SK-N-SH (cell line): ENCODE measurements at regions not wholly inside any gene's neighbourhood (a gene's known extent, or its start where the extent isn't known, plus 50 kb on each side); places are given as distances from the start of the nearest gene placed in this dataset.

Source experiments
- CTCF ChIA-PET: fragments of 300-600, 350-600 bp; formaldehyde crosslinking; extraction: SDS; loops from one replicate; lab custom pipeline; 2021; lab: Yijun Ruan, JAX
- POLR2A ChIA-PET: fragments of 350-600 bp; sonication (Branson Sonifier 250); formaldehyde crosslinking; extraction: SDS; loops from one replicate; lab custom pipeline; 2020; ENCODE audit warnings: antibody characterized with exemption, inconsistent platforms; lab: Yijun Ruan, JAX
- DNase-seq: peaks from one replicate; pipeline ENCODE4 v3.0.0; 2012
- H2AFZ ChIP-seq: fragments of 200-600 bp; sonication (generic); 2 replicates; pipeline ENCODE4 v1.8.1; 2016; ENCODE audit warnings: antibody characterized with exemption, mild to moderate bottlenecking, low read depth
- H3F3A ChIP-seq: fragments of 200-600 bp; sonication (generic); replicated peaks from 2 replicates; pipeline ENCODE3; 2016; ENCODE audit warnings: antibody characterized with exemption, mild to moderate bottlenecking; ENCODE audit not compliant: insufficient read depth
- H3K27ac ChIP-seq, 2 experiments: fragments of 200-500 bp in 1 of 2; fragments of 200-600 bp in 1 of 2; sonication (Bioruptor generic) in 1 of 2; sonication (generic), shearing (Covaris generic) in 1 of 2; 2 replicates each; pipeline versions ENCODE4 v1.5.1 to v1.6.1; 2014 to 2016; ENCODE audit warnings: low read depth in 2 of 2, inconsistent platforms in 1 of 2, low read length in 1 of 2, mild to moderate bottlenecking in 1 of 2, mixed read lengths in 1 of 2
- H3K27me3 ChIP-seq: fragments of 200-600 bp; sonication (generic), shearing (Covaris generic); 2 replicates; pipeline ENCODE4 v1.6.1; 2016; ENCODE audit warnings: mixed run types; ENCODE audit not compliant: insufficient read depth
- H3K36me3 ChIP-seq, 2 experiments: fragments of 200-500 bp in 1 of 2; fragments of 200-600 bp in 1 of 2; sonication (Bioruptor generic) in 1 of 2; sonication (generic) in 1 of 2; replicated peaks in 1 of 2; 2 replicates each; pipeline versions ENCODE3 to v1.5.1; 2014 to 2016; ENCODE audit warnings: low read length in 1 of 2, mild to moderate bottlenecking in 1 of 2; ENCODE audit not compliant: insufficient read depth in 2 of 2, control insufficient read depth in 1 of 2
- H3K4me1 ChIP-seq, 2 experiments: fragments of 200-500 bp in 1 of 2; fragments of 200-600 bp in 1 of 2; sonication (Bioruptor generic) in 1 of 2; sonication (generic), shearing (Covaris generic) in 1 of 2; 2 replicates each; pipeline versions ENCODE4 v1.5.1 to v1.6.1; 2014 to 2016; ENCODE audit warnings: low read depth in 1 of 2, low read length in 1 of 2, mixed run types in 1 of 2; ENCODE audit not compliant: insufficient read depth in 2 of 2, control insufficient read depth in 1 of 2
- H3K4me2 ChIP-seq: fragments of 200-600 bp; sonication (generic), shearing (Covaris generic); 2 replicates; pipeline ENCODE4 v1.6.1; 2017; ENCODE audit warnings: mixed run types
- H3K4me3 ChIP-seq, 2 experiments: fragments of 200-500 bp in 1 of 2; fragments of 200-600 bp in 1 of 2; sonication (Bioruptor generic) in 1 of 2; sonication (generic), shearing (Covaris generic) in 1 of 2; 2 replicates each; pipeline versions ENCODE4 v1.5.1 to v1.8.1; 2014 to 2016; ENCODE audit warnings: low read depth in 2 of 2, inconsistent platforms in 1 of 2, low read length in 1 of 2, mild to moderate bottlenecking in 1 of 2, mixed read lengths in 1 of 2, moderate library complexity in 1 of 2
- H3K79me2 ChIP-seq: fragments of 200-600 bp; sonication (generic); 2 replicates; pipeline ENCODE4 v1.8.1; 2017; ENCODE audit warnings: mild to moderate bottlenecking; ENCODE audit not compliant: insufficient read depth
- H3K9ac ChIP-seq: fragments of 200-600 bp; sonication (generic); 2 replicates; pipeline ENCODE4 v1.6.1; 2017; ENCODE audit warnings: mixed run types
- H3K9me2 ChIP-seq: fragments of 200-600 bp; sonication (generic); 2 replicates; pipeline ENCODE4 v1.6.1; 2017; ENCODE audit warnings: mixed run types
- H3K9me3 ChIP-seq: fragments of 200-600 bp; sonication (generic); 2 replicates; pipeline ENCODE4 v1.6.1; 2017; ENCODE audit warnings: mixed run types, mild to moderate bottlenecking, moderate library complexity
- H4K20me1 ChIP-seq: fragments of 200-600 bp; sonication (generic); 2 replicates; pipeline ENCODE4 v1.6.1; 2017; ENCODE audit warnings: mild to moderate bottlenecking, mixed run types; ENCODE audit not compliant: insufficient read depth
- CHD2 ChIP-seq: fragments of 150-350 bp; IDR thresholded peaks from 2 replicates; pipeline ENCODE4 v1.6.1; 2018; ENCODE audit warnings: low read length; ENCODE audit not compliant: partially characterized antibody
- EP300 ChIP-seq, 2 experiments: IDR thresholded peaks; 2 replicates each; pipeline versions ENCODE4 v1.4.0 to v1.6.1; 2012; ENCODE audit warnings: borderline replicate concordance in 1 of 2, low read depth in 1 of 2, low read length in 1 of 2
- FOXJ3 ChIP-seq: sonication (generic); formaldehyde crosslinking; IDR thresholded peaks from 2 replicates; pipeline ENCODE4 v1.5.1; 2020; ENCODE audit warnings: mild to moderate bottlenecking, missing genetic modification reagents
- FOXM1 ChIP-seq: IDR thresholded peaks from 2 replicates; pipeline ENCODE4 v1.4.0; 2012; ENCODE audit warnings: low read depth, mild to moderate bottlenecking
- GATA2 ChIP-seq: sonication (generic); formaldehyde crosslinking; IDR thresholded peaks from 2 replicates; pipeline ENCODE4 v1.5.0; 2020; ENCODE audit warnings: mild to moderate bottlenecking, missing genetic modification reagents
- MEF2A ChIP-seq: IDR thresholded peaks from 2 replicates; pipeline ENCODE4 v1.4.0; 2012; ENCODE audit warnings: low read depth, borderline replicate concordance
- MXI1 ChIP-seq: IDR thresholded peaks from 2 replicates; pipeline ENCODE4 v1.6.1; 2012; ENCODE audit warnings: mild to moderate bottlenecking, low read depth, low read length, improper control_type of control experiment
- NFIC ChIP-seq: IDR thresholded peaks from 2 replicates; pipeline ENCODE4 v1.4.0; 2012; ENCODE audit warnings: borderline replicate concordance
- RAD21 ChIP-seq: IDR thresholded peaks from 2 replicates; pipeline ENCODE4 v1.6.1; 2012; ENCODE audit warnings: mild to moderate bottlenecking, low read length
- RCOR1 ChIP-seq: fragments of 150-350 bp; IDR thresholded peaks from 2 replicates; pipeline ENCODE4 v1.6.1; 2017; ENCODE audit warnings: antibody characterized with exemption, low read length
- TCF12 ChIP-seq: IDR thresholded peaks from 2 replicates; pipeline ENCODE4 v1.4.0; 2012
- YY1 ChIP-seq: IDR thresholded peaks from 2 replicates; pipeline ENCODE4 v1.4.0; 2012; ENCODE audit warnings: low read depth, mild to moderate bottlenecking
- WGBS: methylation state at CpG from one replicate; pipeline ENCODE4 v1.1.6; 2017; ENCODE audit warnings: low lambda C conversion rate; 5-methylcytosine and 5-hydroxymethylcytosine counted together
- TF ChIP-seq, protein P1 (sequence below): fragments of 150-350 bp; IDR thresholded peaks from 2 replicates; pipeline ENCODE4 v1.6.1; 2017; ENCODE audit warnings: antibody characterized with exemption, low read length, low read depth, borderline replicate concordance
- TF ChIP-seq, protein P2 (sequence below): IDR thresholded peaks from 2 replicates; pipeline ENCODE4 v1.6.1; 2012; ENCODE audit warnings: mild to moderate bottlenecking, low read depth, low read length, moderate library complexity
- TF ChIP-seq, protein P3 (sequence below): IDR thresholded peaks from 2 replicates; pipeline ENCODE4 v1.4.0; 2012; ENCODE audit warnings: low read depth, borderline replicate concordance
- TF ChIP-seq, protein P4 (sequence below): IDR thresholded peaks from 2 replicates; pipeline ENCODE4 v1.4.0; 2012; ENCODE audit warnings: low read depth, borderline replicate concordance
- TF ChIP-seq, protein P5 (sequence below): fragments of 150-350 bp; IDR thresholded peaks from 2 replicates; pipeline ENCODE4 v1.6.1; 2016; ENCODE audit warnings: mild to moderate bottlenecking, low read depth, low read length

DNA sequence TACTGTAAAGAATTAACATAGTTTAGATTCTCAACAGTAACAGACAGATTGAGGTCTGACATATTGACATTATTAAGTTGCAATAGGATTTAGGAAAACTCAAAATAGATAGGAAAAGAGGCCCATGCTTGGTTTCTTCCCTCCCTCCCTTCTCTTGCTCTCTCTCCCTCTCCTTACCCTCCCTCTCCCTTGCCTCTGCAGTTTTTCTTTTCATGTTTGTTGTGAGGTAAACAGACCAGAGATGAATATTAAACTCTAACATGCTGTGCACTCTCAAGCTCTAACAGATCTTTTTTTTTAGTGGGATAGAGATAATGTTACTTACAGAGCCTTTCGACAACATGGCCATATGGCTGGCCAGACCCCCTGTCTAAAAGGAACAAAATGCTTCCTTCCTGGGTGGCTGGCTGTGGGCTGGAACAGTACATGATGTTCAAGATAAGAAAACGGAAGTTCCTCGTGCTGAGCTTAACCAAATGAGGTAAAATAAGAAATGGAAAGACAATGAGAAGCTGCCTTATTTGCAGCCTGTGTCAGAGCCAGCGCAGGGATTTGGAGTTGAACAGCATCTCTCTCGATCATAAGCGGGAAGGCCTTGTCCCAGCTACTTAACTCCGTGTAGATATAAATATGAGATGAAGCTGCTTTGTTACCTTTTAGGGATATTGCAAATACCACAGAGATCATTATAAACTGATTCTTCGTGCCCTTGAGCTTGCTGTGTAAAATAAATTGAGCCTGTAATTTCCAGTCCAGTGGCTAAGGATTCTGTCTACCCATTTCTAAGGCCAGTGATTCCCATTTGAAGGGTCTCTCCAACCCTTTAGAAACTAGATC lies 391.9 kb upstream of the NPVF start:
- Histone ChIP-seq H3K9ac (no peak overlapping the region), H4K20me1 (no peaks in the 10 kb centered on the region), H3K9me2 (no peaks in the 10 kb centered on the region), H3K9me3 (no peaks in the 10 kb centered on the region), H2AFZ (no peak overlapping the region), H3K79me2 (no peaks in the 10 kb centered on the region), H3K36me3 (no peaks in the 10 kb centered on the region), H3K4me2 (no peak overlapping the region), H3K4me1 (peaks cover 0 to 19% of the 10 kb centered on the region in 2 experiments; a peak in 3 of 4 replicates), H3K27ac (peak overlapping the region in 1 of 2 experiments; percentile 91; a peak in 2 of 4 replicates), H3K27me3 (no peaks in the 10 kb centered on the region), H3K4me3 (no peak overlapping the region), H3F3A (no peaks in the 10 kb centered on the region)
- TF ChIP-seq EP300 (IDR thresholded peaks at IDR 0.05; ENCODE audit: borderline replicate concordance in 1 of 2, low read depth in 1 of 2, low read length in 1 of 2) (peak in 1 of 2 experiments; percentile 88; a peak in 1 of 4 replicates), CHD2 (peak; percentile 64), YY1 (no peak), RAD21 (peak; percentile 36; the same call in 1 of the 2 replicates), MXI1 (peak; percentile 66; the same call in 1 of the 2 replicates), FOXJ3 (CRISPR knock-in tag) (peak; percentile 92), TCF12 (peak; percentile 48), GATA2 (CRISPR knock-in tag) (peak; percentile 97), RCOR1 (peak; percentile 48; the same call in 1 of the 2 replicates)
- TF ChIP-seq, protein P1, sequence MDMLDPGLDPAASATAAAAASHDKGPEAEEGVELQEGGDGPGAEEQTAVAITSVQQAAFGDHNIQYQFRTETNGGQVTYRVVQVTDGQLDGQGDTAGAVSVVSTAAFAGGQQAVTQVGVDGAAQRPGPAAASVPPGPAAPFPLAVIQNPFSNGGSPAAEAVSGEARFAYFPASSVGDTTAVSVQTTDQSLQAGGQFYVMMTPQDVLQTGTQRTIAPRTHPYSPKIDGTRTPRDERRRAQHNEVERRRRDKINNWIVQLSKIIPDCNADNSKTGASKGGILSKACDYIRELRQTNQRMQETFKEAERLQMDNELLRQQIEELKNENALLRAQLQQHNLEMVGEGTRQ, result no peak
- ChIA-PET CTCF (interaction anchor here (0.7 to 2.6 kb wide), 13 partner anchors 13 to 565 kb away, joined by 3 to 13 read pairs (median 4); no protein-coding TSS in a partner anchor), POLR2A (interaction anchor here (1.6 kb wide), 1 partner anchor 226 kb away, joined by 5 read pairs; no protein-coding TSS in a partner anchor)
- 21% methylated on average over 8 of the region's 8 CpGs for WGBS
- peak; percentile 71 for DNase-seq

DNA sequence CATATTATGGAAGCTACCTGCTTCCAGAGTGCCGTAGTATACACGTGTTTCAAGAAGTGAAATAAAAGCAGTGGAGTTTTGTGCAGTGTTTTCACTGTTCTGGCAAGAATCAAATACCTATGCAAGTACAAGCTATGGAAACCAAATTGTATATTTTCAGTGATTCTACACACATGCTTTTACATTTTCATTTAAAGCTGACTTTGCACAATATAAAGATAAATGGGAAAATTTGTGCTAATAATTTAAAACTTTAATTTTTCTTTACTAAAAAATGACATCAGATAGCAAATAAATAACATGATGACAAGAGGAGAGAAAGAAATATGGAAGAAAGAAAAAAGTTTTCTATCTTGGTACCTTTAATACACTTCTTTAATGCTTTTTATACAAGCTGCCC lies 393.7 kb upstream of the NPVF start:
- peaks cover 0 to 23% of the 10 kb centered on the region in 2 experiments; a peak in 3 of 4 replicates for H3K4me1 ChIP-seq
- ChIA-PET POLR2A (no interaction called here), CTCF (interaction anchor here (0.7 to 1.5 kb wide), 4 partner anchors 42 to 232 kb away, joined by 3 to 8 read pairs (median 3); no protein-coding TSS in a partner anchor)
- H3K9ac ChIP-seq, result no peak overlapping the region
- H3K4me3 ChIP-seq, result no peak overlapping the region
- no peak overlapping the region for H3K27ac ChIP-seq
- WGBS, result 28% methylated on average over 2 of the region's 2 CpGs
- no peak overlapping the region for H2AFZ ChIP-seq
- H3K79me2 ChIP-seq, result no peaks in the 10 kb centered on the region
- H3K9me2 ChIP-seq, result no peaks in the 10 kb centered on the region
- no peaks in the 10 kb centered on the region for H3K36me3 ChIP-seq
- no peaks in the 10 kb centered on the region for H3F3A ChIP-seq
- H3K9me3 ChIP-seq, result no peaks in the 10 kb centered on the region
- H3K4me2 ChIP-seq, result no peak overlapping the region
- no peak for DNase-seq
- no peaks in the 10 kb centered on the region for H4K20me1 ChIP-seq
- H3K27me3 ChIP-seq, result no peaks in the 10 kb centered on the region
- TF ChIP-seq, protein P2, sequence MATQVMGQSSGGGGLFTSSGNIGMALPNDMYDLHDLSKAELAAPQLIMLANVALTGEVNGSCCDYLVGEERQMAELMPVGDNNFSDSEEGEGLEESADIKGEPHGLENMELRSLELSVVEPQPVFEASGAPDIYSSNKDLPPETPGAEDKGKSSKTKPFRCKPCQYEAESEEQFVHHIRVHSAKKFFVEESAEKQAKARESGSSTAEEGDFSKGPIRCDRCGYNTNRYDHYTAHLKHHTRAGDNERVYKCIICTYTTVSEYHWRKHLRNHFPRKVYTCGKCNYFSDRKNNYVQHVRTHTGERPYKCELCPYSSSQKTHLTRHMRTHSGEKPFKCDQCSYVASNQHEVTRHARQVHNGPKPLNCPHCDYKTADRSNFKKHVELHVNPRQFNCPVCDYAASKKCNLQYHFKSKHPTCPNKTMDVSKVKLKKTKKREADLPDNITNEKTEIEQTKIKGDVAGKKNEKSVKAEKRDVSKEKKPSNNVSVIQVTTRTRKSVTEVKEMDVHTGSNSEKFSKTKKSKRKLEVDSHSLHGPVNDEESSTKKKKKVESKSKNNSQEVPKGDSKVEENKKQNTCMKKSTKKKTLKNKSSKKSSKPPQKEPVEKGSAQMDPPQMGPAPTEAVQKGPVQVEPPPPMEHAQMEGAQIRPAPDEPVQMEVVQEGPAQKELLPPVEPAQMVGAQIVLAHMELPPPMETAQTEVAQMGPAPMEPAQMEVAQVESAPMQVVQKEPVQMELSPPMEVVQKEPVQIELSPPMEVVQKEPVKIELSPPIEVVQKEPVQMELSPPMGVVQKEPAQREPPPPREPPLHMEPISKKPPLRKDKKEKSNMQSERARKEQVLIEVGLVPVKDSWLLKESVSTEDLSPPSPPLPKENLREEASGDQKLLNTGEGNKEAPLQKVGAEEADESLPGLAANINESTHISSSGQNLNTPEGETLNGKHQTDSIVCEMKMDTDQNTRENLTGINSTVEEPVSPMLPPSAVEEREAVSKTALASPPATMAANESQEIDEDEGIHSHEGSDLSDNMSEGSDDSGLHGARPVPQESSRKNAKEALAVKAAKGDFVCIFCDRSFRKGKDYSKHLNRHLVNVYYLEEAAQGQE, result no peak
- TF ChIP-seq NFIC, result no peak
- TF ChIP-seq EP300 (IDR thresholded peaks at IDR 0.05; ENCODE audit: borderline replicate concordance in 1 of 2, low read depth in 1 of 2, low read length in 1 of 2), result no peak
- TF ChIP-seq, protein P3, sequence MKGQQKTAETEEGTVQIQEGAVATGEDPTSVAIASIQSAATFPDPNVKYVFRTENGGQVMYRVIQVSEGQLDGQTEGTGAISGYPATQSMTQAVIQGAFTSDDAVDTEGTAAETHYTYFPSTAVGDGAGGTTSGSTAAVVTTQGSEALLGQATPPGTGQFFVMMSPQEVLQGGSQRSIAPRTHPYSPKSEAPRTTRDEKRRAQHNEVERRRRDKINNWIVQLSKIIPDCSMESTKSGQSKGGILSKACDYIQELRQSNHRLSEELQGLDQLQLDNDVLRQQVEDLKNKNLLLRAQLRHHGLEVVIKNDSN, result no peak
- no peak for TF ChIP-seq RCOR1
- no peak for TF ChIP-seq MEF2A
- TF ChIP-seq, protein P4, sequence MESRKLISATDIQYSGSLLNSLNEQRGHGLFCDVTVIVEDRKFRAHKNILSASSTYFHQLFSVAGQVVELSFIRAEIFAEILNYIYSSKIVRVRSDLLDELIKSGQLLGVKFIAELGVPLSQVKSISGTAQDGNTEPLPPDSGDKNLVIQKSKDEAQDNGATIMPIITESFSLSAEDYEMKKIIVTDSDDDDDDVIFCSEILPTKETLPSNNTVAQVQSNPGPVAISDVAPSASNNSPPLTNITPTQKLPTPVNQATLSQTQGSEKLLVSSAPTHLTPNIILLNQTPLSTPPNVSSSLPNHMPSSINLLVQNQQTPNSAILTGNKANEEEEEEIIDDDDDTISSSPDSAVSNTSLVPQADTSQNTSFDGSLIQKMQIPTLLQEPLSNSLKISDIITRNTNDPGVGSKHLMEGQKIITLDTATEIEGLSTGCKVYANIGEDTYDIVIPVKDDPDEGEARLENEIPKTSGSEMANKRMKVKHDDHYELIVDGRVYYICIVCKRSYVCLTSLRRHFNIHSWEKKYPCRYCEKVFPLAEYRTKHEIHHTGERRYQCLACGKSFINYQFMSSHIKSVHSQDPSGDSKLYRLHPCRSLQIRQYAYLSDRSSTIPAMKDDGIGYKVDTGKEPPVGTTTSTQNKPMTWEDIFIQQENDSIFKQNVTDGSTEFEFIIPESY, result no peak
- TF ChIP-seq FOXM1, result no peak
- TF ChIP-seq, protein P5, sequence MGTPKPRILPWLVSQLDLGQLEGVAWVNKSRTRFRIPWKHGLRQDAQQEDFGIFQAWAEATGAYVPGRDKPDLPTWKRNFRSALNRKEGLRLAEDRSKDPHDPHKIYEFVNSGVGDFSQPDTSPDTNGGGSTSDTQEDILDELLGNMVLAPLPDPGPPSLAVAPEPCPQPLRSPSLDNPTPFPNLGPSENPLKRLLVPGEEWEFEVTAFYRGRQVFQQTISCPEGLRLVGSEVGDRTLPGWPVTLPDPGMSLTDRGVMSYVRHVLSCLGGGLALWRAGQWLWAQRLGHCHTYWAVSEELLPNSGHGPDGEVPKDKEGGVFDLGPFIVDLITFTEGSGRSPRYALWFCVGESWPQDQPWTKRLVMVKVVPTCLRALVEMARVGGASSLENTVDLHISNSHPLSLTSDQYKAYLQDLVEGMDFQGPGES, result no peak
